Natural killer cell (primary cell): ENCODE measurements at regions not wholly inside any gene's neighbourhood (a gene's known extent, or its start where the extent isn't known, plus 50 kb on each side); places are given as distances from the start of the nearest gene placed in this dataset.

Source experiments
- ATAC-seq, 3 donors: fragments of 150-1000 bp in 2 of 3; fragments of 200-7000 bp in 1 of 3; cut with Tn5 transposase; 1 replicate in 1 of 3; 2 replicates in 2 of 3; pipeline ENCODE4 v1.10.0; 2021; ENCODE audit warnings: mild to moderate bottlenecking in 2 of 3, moderate library complexity in 2 of 3
- DNase-seq, 2 donors: peaks; one replicate each; pipeline versions ENCODE4 v3.0.0 to v3.0.0-alpha.2; 2013 to 2021; ENCODE audit warnings: mixed read lengths in 1 of 2
- H3K27ac ChIP-seq: one replicate; pipeline ENCODE4 v1.5.1; 2013; ENCODE audit warnings: mild to moderate bottlenecking, low read length
- H3K27me3 ChIP-seq: one replicate; pipeline ENCODE4 v1.6.1; 2013; ENCODE audit warnings: low read length; ENCODE audit not compliant: control insufficient read depth, insufficient read depth
- H3K36me3 ChIP-seq: one replicate; pipeline ENCODE4 v1.6.1; 2013; ENCODE audit warnings: low read length; ENCODE audit not compliant: control insufficient read depth, insufficient read depth
- H3K4me1 ChIP-seq: one replicate; pipeline ENCODE4 v1.6.1; 2013; ENCODE audit warnings: low read length; ENCODE audit not compliant: control insufficient read depth, insufficient read depth
- H3K4me3 ChIP-seq: one replicate; pipeline ENCODE4 v1.5.1; 2013; ENCODE audit warnings: low read length
- H3K9me3 ChIP-seq: one replicate; pipeline ENCODE4 v1.6.1; 2013; ENCODE audit warnings: low read length; ENCODE audit not compliant: control insufficient read depth, insufficient read depth
- H3K27ac Mint-ChIP-seq, 2 donors: one replicate each; pipeline ENCODE4 v1.8.0; 2022; ENCODE audit warnings: mild to moderate bottlenecking in 2 of 2, mixed read lengths in 2 of 2, moderate library complexity in 1 of 2
- H3K27me3 Mint-ChIP-seq, 2 donors: one replicate each; pipeline ENCODE4 v1.8.0; 2022; ENCODE audit warnings: low read depth in 2 of 2, mixed read lengths in 2 of 2
- H3K36me3 Mint-ChIP-seq: one replicate; pipeline ENCODE4 v1.8.0; 2022; ENCODE audit warnings: mixed read lengths
- H3K4me1 Mint-ChIP-seq, 2 donors: one replicate each; pipeline ENCODE4 v1.8.0; 2022; ENCODE audit warnings: mixed read lengths in 2 of 2
- H3K4me3 Mint-ChIP-seq: one replicate; pipeline ENCODE4 v1.8.0; 2022; ENCODE audit warnings: mild to moderate bottlenecking, moderate library complexity, mixed read lengths
- H3K9me3 Mint-ChIP-seq, 2 donors: one replicate each; pipeline ENCODE4 v1.8.0; 2022; ENCODE audit warnings: mixed read lengths in 2 of 2
- WGBS: methylation state at CpG from one replicate; pipeline ENCODE4 v1.1.7; 2013; ENCODE audit warnings: missing lambda C conversion rate; ENCODE audit not compliant: insufficient coverage; 5-methylcytosine and 5-hydroxymethylcytosine counted together
- intact Hi-C: fragments of 100-400 bp; cut with micrococcal nuclease; formaldehyde crosslinking; loops from one replicate; pipeline ENCODE4 v1.14.2; 2022
- TF ChIP-seq, protein P1 (sequence below): fragments of 200-600 bp; IDR thresholded peaks from one replicate; pipeline ENCODE4 v1.8.0; 2022; ENCODE audit warnings: antibody characterized with exemption

DNA sequence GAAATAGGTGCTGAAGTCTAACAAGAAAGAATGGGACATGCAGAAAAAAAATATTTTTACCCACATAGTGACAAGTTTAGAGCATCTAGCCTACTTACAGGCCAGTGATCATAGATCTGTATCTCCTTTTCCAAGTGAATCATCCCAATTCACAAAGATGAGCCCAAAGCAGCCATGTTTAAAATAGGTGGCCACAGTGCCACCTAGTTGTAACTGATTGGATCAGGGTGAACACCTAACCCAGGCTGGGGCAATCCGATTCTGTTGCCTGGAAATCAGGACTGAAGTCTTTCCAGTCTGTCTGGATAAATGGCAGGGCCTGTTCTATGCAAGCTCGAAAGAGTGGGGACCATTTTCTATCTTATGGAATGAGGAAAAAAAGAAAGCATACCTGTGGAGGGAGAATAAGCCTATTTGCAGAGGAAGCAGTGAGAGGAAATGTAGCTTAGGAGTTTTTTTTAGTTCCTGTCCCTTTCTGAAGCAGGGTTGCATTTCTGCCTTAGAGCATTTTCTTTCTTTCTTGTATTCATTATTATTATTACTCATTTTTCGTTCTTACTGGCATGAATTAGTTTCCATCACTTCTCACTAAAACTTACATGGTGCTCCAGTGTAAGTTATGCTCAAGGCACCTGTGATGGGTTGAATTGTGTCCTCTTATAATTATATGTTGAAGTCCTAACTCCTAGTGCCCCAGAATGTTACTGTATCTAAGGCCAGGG is 113.2 kb upstream of the RAG2 start:
- Mint-ChIP-seq H3K27ac (no peak overlapping the region), H3K4me3 (no peak overlapping the region), H3K27me3 (peaks cover 15 to 16% of the 10 kb centered on the region in 2 donors), H3K4me1 (no peaks in the 10 kb centered on the region), H3K36me3 (no peaks in the 10 kb centered on the region), H3K9me3 (no peaks in the 10 kb centered on the region)
- Histone ChIP-seq H3K36me3 (no peaks in the 10 kb centered on the region), H3K4me1 (no peaks in the 10 kb centered on the region), H3K27me3 (peaks cover 3% of the 10 kb centered on the region), H3K9me3 (no peaks in the 10 kb centered on the region), H3K4me3 (no peak overlapping the region), H3K27ac (no peak overlapping the region)
- intact Hi-C loops: no loop called here
- 81% methylated on average over 2 of the region's 3 CpGs for WGBS
- DNase-seq: peak in 1 of 2 donors; percentile 7
- TF ChIP-seq, protein P1, sequence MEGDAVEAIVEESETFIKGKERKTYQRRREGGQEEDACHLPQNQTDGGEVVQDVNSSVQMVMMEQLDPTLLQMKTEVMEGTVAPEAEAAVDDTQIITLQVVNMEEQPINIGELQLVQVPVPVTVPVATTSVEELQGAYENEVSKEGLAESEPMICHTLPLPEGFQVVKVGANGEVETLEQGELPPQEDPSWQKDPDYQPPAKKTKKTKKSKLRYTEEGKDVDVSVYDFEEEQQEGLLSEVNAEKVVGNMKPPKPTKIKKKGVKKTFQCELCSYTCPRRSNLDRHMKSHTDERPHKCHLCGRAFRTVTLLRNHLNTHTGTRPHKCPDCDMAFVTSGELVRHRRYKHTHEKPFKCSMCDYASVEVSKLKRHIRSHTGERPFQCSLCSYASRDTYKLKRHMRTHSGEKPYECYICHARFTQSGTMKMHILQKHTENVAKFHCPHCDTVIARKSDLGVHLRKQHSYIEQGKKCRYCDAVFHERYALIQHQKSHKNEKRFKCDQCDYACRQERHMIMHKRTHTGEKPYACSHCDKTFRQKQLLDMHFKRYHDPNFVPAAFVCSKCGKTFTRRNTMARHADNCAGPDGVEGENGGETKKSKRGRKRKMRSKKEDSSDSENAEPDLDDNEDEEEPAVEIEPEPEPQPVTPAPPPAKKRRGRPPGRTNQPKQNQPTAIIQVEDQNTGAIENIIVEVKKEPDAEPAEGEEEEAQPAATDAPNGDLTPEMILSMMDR: no peak
- ATAC-seq: no peak
